WTC11 (cell line): ENCODE measurements at regions not wholly inside any gene's neighbourhood (a gene's known extent, or its start where the extent isn't known, plus 50 kb on each side); places are given as distances from the start of the nearest gene placed in this dataset.

Source experiments
- ATAC-seq: fragments of 200-7000 bp; cut with Tn5 transposase; 2 replicates; pipeline ENCODE4 v1.10.0; 2021; ENCODE audit warnings: mild to moderate bottlenecking, moderate library complexity
- CTCF ChIA-PET: fragments of 300-600 bp; sonication (Branson Sonifier 250); formaldehyde crosslinking; loops from one replicate; lab custom pipeline; 2021; ENCODE audit warnings: antibody characterized with exemption; lab: Charles Lee
- POLR2A ChIA-PET: fragments of 350-600 bp; sonication (Branson Sonifier 250); formaldehyde crosslinking; loops from one replicate; lab custom pipeline; 2021; ENCODE audit warnings: antibody characterized with exemption; lab: Charles Lee
- DNase-seq: peaks from one replicate; pipeline ENCODE4 v3.0.0; 2021; ENCODE audit warnings: low spot score
- H3K27ac Mint-ChIP-seq: 2 replicates; pipeline ENCODE4 v1.8.0; 2021; ENCODE audit warnings: mixed read lengths
- H3K27me3 Mint-ChIP-seq: 2 replicates; pipeline ENCODE4 v1.8.0; 2021; ENCODE audit warnings: low read depth, mild to moderate bottlenecking, moderate library complexity, mixed read lengths
- H3K36me3 Mint-ChIP-seq: 2 replicates; pipeline ENCODE4 v1.8.0; 2021; ENCODE audit warnings: mixed read lengths
- H3K4me1 Mint-ChIP-seq: 2 replicates; pipeline ENCODE4 v1.8.0; 2022; ENCODE audit warnings: mixed read lengths
- H3K4me3 Mint-ChIP-seq: 2 replicates; pipeline ENCODE4 v1.8.0; 2021; ENCODE audit warnings: mild to moderate bottlenecking, moderate library complexity, mixed read lengths
- H3K9me3 Mint-ChIP-seq: 2 replicates; pipeline ENCODE4 v1.8.0; 2021; ENCODE audit warnings: mixed read lengths
- CBFB ChIP-seq: sonication (generic); formaldehyde crosslinking; IDR thresholded peaks from 2 replicates; pipeline ENCODE4 v1.8.1; 2022; ENCODE audit warnings: mild to moderate bottlenecking, low read depth, missing genetic modification reagents
- ELF4 ChIP-seq: sonication (generic); formaldehyde crosslinking; IDR thresholded peaks from 2 replicates; pipeline ENCODE4 v1.8.1; 2022; ENCODE audit warnings: low read depth, mild to moderate bottlenecking, moderate library complexity, missing genetic modification reagents
- FOXK1 ChIP-seq: sonication (generic); formaldehyde crosslinking; IDR thresholded peaks from 2 replicates; pipeline ENCODE4 v1.8.0; 2022; ENCODE audit warnings: mild to moderate bottlenecking, moderate library complexity, missing genetic modification reagents
- HMGA2 ChIP-seq: fragments of 250-450 bp; sonication (Bioruptor Pico); IDR thresholded peaks from 2 replicates; pipeline ENCODE4 v1.4.0; 2021; ENCODE audit warnings: mild to moderate bottlenecking, moderate library complexity
- IRF2 ChIP-seq: sonication (generic); formaldehyde crosslinking; IDR thresholded peaks from 2 replicates; pipeline ENCODE4 v1.8.0; 2022; ENCODE audit warnings: low read depth, missing genetic modification reagents, borderline replicate concordance
- PRRX2 ChIP-seq: fragments of 250-450 bp; sonication (Bioruptor Pico); IDR thresholded peaks from 2 replicates; pipeline ENCODE4 v1.8.0; 2021; ENCODE audit warnings: mild to moderate bottlenecking
- RELA ChIP-seq: sonication (generic); formaldehyde crosslinking; IDR thresholded peaks from 2 replicates; pipeline ENCODE4 v1.8.1; 2022; ENCODE audit warnings: missing genetic modification reagents, mild to moderate bottlenecking, borderline replicate concordance
- ZBTB21 ChIP-seq: sonication (generic); formaldehyde crosslinking; IDR thresholded peaks from 2 replicates; pipeline ENCODE4 v1.8.1; 2023; ENCODE audit warnings: mild to moderate bottlenecking, missing genetic modification reagents, borderline replicate concordance
- ZNF219 ChIP-seq: sonication (generic); formaldehyde crosslinking; IDR thresholded peaks from 2 replicates; pipeline ENCODE4 v1.8.0; 2023; ENCODE audit warnings: missing genetic modification reagents, mild to moderate bottlenecking, borderline replicate concordance
- ZNF232 ChIP-seq: sonication (generic); formaldehyde crosslinking; IDR thresholded peaks from 2 replicates; pipeline ENCODE4 v1.8.0; 2022; ENCODE audit warnings: mild to moderate bottlenecking, missing genetic modification reagents
- TF ChIP-seq, protein P1 (sequence below): sonication (generic); formaldehyde crosslinking; IDR thresholded peaks from 2 replicates; pipeline ENCODE4 v1.8.0; 2023; ENCODE audit warnings: missing genetic modification reagents, mild to moderate bottlenecking, borderline replicate concordance
- TF ChIP-seq, protein P2 (sequence below): fragments of 250-450 bp; sonication (Bioruptor Pico); IDR thresholded peaks from 2 replicates; pipeline ENCODE4 v1.8.0; 2021; ENCODE audit warnings: mild to moderate bottlenecking
- TF ChIP-seq, protein P3 (sequence below): sonication (generic); formaldehyde crosslinking; IDR thresholded peaks from 2 replicates; pipeline ENCODE4 v1.8.1; 2023; ENCODE audit warnings: mild to moderate bottlenecking, missing genetic modification reagents
- TF ChIP-seq, protein P4 (sequence below): fragments of 250-450 bp; sonication (Bioruptor Pico); conservative IDR thresholded peaks from 2 replicates; pipeline ENCODE4 v1.9.0; 2021; ENCODE audit warnings: mild to moderate bottlenecking
- TF ChIP-seq, protein P5 (sequence below): sonication (generic); formaldehyde crosslinking; IDR thresholded peaks from 2 replicates; pipeline ENCODE4 v1.8.1; 2023; ENCODE audit warnings: mild to moderate bottlenecking, missing genetic modification reagents, borderline replicate concordance
- TF ChIP-seq, protein P6 (sequence below): fragments of 200-600 bp; IDR thresholded peaks from 2 replicates; pipeline ENCODE4 v1.8.0; 2022; ENCODE audit warnings: antibody characterized with exemption

DNA sequence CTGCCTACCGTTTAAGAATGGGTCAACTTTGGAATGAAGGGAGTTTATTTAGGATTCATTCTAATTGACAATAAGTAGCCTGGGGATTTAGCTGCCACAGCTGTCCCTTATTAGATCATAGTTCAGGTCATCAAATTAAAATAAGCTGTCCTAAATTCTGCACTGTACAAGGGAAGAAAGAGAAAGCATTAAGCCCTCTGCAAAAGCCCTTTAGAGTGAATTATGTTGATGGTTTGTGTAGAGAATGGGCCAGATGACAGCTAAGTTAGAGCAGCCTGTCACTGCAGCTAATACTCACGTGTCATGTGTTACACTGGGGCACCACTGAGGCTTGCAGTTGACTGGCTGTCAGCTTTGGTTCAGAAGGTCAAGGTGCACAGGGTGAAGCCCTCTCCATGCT lies 737.1 kb upstream of the SLC10A2 start (continued):
- TF ChIP-seq, protein P1, sequence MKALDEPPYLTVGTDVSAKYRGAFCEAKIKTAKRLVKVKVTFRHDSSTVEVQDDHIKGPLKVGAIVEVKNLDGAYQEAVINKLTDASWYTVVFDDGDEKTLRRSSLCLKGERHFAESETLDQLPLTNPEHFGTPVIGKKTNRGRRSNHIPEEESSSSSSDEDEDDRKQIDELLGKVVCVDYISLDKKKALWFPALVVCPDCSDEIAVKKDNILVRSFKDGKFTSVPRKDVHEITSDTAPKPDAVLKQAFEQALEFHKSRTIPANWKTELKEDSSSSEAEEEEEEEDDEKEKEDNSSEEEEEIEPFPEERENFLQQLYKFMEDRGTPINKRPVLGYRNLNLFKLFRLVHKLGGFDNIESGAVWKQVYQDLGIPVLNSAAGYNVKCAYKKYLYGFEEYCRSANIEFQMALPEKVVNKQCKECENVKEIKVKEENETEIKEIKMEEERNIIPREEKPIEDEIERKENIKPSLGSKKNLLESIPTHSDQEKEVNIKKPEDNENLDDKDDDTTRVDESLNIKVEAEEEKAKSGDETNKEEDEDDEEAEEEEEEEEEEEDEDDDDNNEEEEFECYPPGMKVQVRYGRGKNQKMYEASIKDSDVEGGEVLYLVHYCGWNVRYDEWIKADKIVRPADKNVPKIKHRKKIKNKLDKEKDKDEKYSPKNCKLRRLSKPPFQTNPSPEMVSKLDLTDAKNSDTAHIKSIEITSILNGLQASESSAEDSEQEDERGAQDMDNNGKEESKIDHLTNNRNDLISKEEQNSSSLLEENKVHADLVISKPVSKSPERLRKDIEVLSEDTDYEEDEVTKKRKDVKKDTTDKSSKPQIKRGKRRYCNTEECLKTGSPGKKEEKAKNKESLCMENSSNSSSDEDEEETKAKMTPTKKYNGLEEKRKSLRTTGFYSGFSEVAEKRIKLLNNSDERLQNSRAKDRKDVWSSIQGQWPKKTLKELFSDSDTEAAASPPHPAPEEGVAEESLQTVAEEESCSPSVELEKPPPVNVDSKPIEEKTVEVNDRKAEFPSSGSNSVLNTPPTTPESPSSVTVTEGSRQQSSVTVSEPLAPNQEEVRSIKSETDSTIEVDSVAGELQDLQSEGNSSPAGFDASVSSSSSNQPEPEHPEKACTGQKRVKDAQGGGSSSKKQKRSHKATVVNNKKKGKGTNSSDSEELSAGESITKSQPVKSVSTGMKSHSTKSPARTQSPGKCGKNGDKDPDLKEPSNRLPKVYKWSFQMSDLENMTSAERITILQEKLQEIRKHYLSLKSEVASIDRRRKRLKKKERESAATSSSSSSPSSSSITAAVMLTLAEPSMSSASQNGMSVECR (CRISPR knock-in tag), result no peak
- TF ChIP-seq FOXK1 (CRISPR knock-in tag), result no peak
- TF ChIP-seq, protein P2, sequence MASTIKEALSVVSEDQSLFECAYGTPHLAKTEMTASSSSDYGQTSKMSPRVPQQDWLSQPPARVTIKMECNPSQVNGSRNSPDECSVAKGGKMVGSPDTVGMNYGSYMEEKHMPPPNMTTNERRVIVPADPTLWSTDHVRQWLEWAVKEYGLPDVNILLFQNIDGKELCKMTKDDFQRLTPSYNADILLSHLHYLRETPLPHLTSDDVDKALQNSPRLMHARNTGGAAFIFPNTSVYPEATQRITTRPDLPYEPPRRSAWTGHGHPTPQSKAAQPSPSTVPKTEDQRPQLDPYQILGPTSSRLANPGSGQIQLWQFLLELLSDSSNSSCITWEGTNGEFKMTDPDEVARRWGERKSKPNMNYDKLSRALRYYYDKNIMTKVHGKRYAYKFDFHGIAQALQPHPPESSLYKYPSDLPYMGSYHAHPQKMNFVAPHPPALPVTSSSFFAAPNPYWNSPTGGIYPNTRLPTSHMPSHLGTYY (CRISPR knock-in tag), result no peak

DNA sequence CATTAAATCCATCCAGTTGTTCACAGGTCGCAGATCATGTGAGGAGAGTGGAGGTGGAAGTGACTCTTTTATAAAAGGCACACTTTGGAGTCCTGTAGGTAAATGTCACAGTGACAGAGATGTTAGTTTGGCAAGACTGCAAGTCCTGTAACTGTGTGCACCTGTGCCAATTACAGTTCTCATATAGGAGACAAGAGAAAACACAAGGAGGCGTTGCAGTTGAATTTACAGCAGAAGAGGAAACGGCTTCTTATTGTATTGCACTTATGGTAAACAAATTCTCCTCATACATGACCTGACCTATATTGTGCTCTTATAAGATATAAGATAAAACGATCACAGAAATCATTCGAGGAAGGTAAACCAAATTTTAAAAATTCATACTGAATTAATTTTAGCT lies 732.8 kb upstream of the SLC10A2 start:
- Mint-ChIP-seq H3K4me3 (no peak overlapping the region), H3K27me3 (no peaks in the 10 kb centered on the region), H3K36me3 (no peaks in the 10 kb centered on the region), H3K9me3 (no peaks in the 10 kb centered on the region), H3K27ac (no peak overlapping the region)
- CTCF ChIA-PET, result interaction anchor here (1.0 kb wide), 1 partner anchor 11 kb away, joined by 3 read pairs; no protein-coding TSS in a partner anchor
- DNase-seq (no peak), ATAC-seq (no peak)
- POLR2A ChIA-PET, result no interaction called here
- TF ChIP-seq PRRX2 (CRISPR knock-in tag) (no peak), ELF4 (CRISPR knock-in tag) (no peak)
- TF ChIP-seq, all 79 proteins: peak for 0
- H3K4me1 Mint-ChIP-seq, result no peaks in the 10 kb centered on the region

DNA sequence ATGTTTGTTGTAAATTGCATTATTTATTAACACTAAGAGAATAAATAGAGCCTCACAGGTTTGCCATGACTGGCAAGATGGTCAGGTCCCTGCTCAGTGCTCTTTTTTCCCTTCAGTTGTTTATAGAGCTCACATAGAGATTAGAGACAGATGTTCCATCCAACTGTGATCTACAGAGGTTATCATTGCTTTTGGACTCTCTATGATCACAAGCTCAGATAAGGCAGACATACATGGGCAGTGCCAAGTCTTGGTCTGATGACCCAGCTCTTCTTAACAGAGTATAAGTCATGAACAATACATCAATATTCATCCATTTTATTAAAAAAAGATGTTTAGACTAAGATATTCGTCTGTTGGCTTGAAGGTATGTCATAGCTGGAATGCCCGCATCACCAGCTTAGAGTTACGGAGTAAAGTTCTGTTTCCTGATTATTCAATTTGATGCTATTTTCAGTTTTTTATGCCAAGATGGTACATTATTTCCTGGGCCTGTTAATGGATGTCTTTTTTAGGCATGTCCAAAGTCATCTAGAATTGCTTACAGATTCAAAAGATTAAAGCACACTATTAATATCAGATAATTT lies 729.8 kb upstream of the SLC10A2 start:
- no peak overlapping the region for H3K27ac Mint-ChIP-seq
- peaks cover 18% of the 10 kb centered on the region for H3K9me3 Mint-ChIP-seq
- no peak for ATAC-seq
- no peaks in the 10 kb centered on the region for H3K27me3 Mint-ChIP-seq
- CTCF ChIA-PET, result no interaction called here
- H3K4me3 Mint-ChIP-seq, result no peak overlapping the region
- POLR2A ChIA-PET, result interaction anchor here (0.6 kb wide), 2 partner anchors 30 to 853 kb away, joined by 4 to 6 read pairs; no protein-coding TSS in a partner anchor
- H3K4me1 Mint-ChIP-seq, result no peaks in the 10 kb centered on the region
- H3K36me3 Mint-ChIP-seq, result peaks cover 2% of the 10 kb centered on the region; the same call in 1 of the 2 replicates
- no peak for DNase-seq
- TF ChIP-seq HMGA2 (CRISPR knock-in tag), result no peak
- TF ChIP-seq, protein P3, sequence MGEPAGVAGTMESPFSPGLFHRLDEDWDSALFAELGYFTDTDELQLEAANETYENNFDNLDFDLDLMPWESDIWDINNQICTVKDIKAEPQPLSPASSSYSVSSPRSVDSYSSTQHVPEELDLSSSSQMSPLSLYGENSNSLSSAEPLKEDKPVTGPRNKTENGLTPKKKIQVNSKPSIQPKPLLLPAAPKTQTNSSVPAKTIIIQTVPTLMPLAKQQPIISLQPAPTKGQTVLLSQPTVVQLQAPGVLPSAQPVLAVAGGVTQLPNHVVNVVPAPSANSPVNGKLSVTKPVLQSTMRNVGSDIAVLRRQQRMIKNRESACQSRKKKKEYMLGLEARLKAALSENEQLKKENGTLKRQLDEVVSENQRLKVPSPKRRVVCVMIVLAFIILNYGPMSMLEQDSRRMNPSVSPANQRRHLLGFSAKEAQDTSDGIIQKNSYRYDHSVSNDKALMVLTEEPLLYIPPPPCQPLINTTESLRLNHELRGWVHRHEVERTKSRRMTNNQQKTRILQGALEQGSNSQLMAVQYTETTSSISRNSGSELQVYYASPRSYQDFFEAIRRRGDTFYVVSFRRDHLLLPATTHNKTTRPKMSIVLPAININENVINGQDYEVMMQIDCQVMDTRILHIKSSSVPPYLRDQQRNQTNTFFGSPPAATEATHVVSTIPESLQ (CRISPR knock-in tag), result no peak
- TF ChIP-seq, protein P4, sequence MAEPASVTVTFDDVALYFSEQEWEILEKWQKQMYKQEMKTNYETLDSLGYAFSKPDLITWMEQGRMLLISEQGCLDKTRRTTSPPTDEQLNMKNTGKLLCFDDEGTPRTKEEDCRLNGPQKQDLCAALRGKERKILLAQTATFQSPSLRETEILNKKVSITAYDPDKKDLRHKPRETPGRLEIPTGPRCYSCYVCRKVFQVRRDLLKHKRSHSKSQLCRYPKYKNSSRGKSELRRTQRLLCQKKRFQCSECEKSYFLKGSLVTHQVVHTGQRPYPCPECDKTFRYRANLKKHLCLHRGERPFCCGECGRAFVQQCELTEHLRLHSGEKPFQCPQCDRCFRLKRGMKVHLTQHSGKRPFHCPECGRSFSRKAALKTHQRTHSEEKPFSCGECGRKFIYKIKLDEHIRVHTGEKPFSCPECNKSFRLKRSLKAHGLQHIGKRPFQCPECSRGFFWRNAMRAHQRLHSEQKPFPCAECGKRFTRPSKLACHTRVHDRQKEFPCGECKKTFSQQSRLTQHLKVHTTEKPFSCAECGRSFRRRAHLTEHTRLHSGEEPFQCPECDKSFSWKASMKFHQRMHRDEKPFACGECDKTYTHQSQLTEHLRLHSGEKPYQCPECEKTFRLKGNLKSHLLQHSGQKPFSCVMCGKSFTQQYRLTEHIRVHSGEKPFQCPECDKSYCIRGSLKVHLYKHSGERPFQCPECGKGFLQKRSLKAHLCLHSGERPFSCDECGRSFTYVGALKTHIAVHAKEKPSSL (CRISPR knock-in tag), result no peak
- TF ChIP-seq CBFB (CRISPR knock-in tag), result no peak
- no peak for TF ChIP-seq ZBTB21
- TF ChIP-seq, protein P5, sequence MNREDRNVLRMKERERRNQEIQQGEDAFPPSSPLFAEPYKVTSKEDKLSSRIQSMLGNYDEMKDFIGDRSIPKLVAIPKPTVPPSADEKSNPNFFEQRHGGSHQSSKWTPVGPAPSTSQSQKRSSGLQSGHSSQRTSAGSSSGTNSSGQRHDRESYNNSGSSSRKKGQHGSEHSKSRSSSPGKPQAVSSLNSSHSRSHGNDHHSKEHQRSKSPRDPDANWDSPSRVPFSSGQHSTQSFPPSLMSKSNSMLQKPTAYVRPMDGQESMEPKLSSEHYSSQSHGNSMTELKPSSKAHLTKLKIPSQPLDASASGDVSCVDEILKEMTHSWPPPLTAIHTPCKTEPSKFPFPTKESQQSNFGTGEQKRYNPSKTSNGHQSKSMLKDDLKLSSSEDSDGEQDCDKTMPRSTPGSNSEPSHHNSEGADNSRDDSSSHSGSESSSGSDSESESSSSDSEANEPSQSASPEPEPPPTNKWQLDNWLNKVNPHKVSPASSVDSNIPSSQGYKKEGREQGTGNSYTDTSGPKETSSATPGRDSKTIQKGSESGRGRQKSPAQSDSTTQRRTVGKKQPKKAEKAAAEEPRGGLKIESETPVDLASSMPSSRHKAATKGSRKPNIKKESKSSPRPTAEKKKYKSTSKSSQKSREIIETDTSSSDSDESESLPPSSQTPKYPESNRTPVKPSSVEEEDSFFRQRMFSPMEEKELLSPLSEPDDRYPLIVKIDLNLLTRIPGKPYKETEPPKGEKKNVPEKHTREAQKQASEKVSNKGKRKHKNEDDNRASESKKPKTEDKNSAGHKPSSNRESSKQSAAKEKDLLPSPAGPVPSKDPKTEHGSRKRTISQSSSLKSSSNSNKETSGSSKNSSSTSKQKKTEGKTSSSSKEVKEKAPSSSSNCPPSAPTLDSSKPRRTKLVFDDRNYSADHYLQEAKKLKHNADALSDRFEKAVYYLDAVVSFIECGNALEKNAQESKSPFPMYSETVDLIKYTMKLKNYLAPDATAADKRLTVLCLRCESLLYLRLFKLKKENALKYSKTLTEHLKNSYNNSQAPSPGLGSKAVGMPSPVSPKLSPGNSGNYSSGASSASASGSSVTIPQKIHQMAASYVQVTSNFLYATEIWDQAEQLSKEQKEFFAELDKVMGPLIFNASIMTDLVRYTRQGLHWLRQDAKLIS (CRISPR knock-in tag), result no peak
- no peak for TF ChIP-seq ZNF232 (CRISPR knock-in tag)
- TF ChIP-seq, protein P6, sequence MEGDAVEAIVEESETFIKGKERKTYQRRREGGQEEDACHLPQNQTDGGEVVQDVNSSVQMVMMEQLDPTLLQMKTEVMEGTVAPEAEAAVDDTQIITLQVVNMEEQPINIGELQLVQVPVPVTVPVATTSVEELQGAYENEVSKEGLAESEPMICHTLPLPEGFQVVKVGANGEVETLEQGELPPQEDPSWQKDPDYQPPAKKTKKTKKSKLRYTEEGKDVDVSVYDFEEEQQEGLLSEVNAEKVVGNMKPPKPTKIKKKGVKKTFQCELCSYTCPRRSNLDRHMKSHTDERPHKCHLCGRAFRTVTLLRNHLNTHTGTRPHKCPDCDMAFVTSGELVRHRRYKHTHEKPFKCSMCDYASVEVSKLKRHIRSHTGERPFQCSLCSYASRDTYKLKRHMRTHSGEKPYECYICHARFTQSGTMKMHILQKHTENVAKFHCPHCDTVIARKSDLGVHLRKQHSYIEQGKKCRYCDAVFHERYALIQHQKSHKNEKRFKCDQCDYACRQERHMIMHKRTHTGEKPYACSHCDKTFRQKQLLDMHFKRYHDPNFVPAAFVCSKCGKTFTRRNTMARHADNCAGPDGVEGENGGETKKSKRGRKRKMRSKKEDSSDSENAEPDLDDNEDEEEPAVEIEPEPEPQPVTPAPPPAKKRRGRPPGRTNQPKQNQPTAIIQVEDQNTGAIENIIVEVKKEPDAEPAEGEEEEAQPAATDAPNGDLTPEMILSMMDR, result no peak
- TF ChIP-seq ZNF219, result no peak
- no peak for TF ChIP-seq IRF2 (CRISPR knock-in tag)
- TF ChIP-seq RELA (CRISPR knock-in tag), result no peak
